ENCODE measurements at regions not wholly inside any gene's neighbourhood (a gene's known extent, or its start where the extent isn't known, plus 50 kb on each side); places are given as distances from the start of the nearest gene placed in this dataset.

GRCh38 chr13:103188713-103189326 is 122.6 kb upstream of the SLC10A2 start:
- no peak for TF ChIP-seq EZH2 (IDR thresholded peaks at IDR 0.05; ENCODE audit: insufficient read depth, poor library complexity, severe bottlenecking)
- TF ChIP-seq EZH2phosphoT487 (IDR thresholded peaks at IDR 0.05; ENCODE audit: insufficient read depth, low read depth), result no peak
